Loucy (cell line): ENCODE measurements at regions not wholly inside any gene's neighbourhood (a gene's known extent, or its start where the extent isn't known, plus 50 kb on each side); places are given as distances from the start of the nearest gene placed in this dataset.

ENCODE experiments used
- H2AFZ ChIP-seq: fragments of 200-600 bp; sonication (generic); 2 replicates; pipeline ENCODE4 v1.6.0; 2016; ENCODE audit warnings: antibody characterized with exemption, mild to moderate bottlenecking, low read length, moderate library complexity
- H3F3A ChIP-seq: fragments of 200-600 bp; 2 replicates; pipeline ENCODE4 v1.6.0; 2016; ENCODE audit warnings: antibody characterized with exemption, low read depth, mild to moderate bottlenecking
- H3K27me3 ChIP-seq: fragments of 200-600 bp; sonication (generic); 2 replicates; pipeline ENCODE4 v1.6.1; 2014; ENCODE audit warnings: low read length, mild to moderate bottlenecking; ENCODE audit not compliant: insufficient read depth, poor library complexity, severe bottlenecking
- H3K36me3 ChIP-seq: fragments of 200-600 bp; sonication (generic); 2 replicates; pipeline ENCODE4 v1.6.1; 2016; ENCODE audit warnings: low read length; ENCODE audit not compliant: insufficient read depth
- H3K4me1 ChIP-seq: fragments of 200-600 bp; sonication (generic); 2 replicates; pipeline ENCODE4 v1.5.1; 2014; ENCODE audit warnings: low read length, mild to moderate bottlenecking; ENCODE audit not compliant: insufficient read depth, poor library complexity, severe bottlenecking
- H3K4me2 ChIP-seq: fragments of 200-600 bp; sonication (generic); 2 replicates; pipeline ENCODE4 v1.6.0; 2014; ENCODE audit warnings: antibody characterized with exemption, low read length, low read depth, mild to moderate bottlenecking; ENCODE audit not compliant: poor library complexity, severe bottlenecking
- H3K4me3 ChIP-seq: fragments of 200-600 bp; sonication (generic); 2 replicates; pipeline ENCODE4 v1.5.1; 2014; ENCODE audit warnings: low read length, mild to moderate bottlenecking, mixed read lengths; ENCODE audit not compliant: poor library complexity, severe bottlenecking
- H3K79me2 ChIP-seq: fragments of 200-600 bp; sonication (generic); 2 replicates; pipeline ENCODE4 v1.6.1; 2014; ENCODE audit warnings: low read length; ENCODE audit not compliant: insufficient read depth
- H3K9ac ChIP-seq: fragments of 200-600 bp; sonication (generic); 2 replicates; pipeline ENCODE4 v1.6.0; 2014; ENCODE audit warnings: mild to moderate bottlenecking, low read depth, low read length, moderate library complexity; ENCODE audit not compliant: poor library complexity, severe bottlenecking
- H3K9me2 ChIP-seq: fragments of 200-600 bp; sonication (generic); replicated peaks from 2 replicates; pipeline ENCODE4 v1.6.1; 2016; ENCODE audit warnings: low read depth, low read length, mixed read lengths
- H3K9me3 ChIP-seq: fragments of 200-600 bp; sonication (generic); 2 replicates; pipeline ENCODE4 v1.6.1; 2014; ENCODE audit warnings: mild to moderate bottlenecking, antibody characterized with exemption, low read length, low read depth; ENCODE audit not compliant: insufficient read depth
- H4K20me1 ChIP-seq: fragments of 200-600 bp; sonication (generic); 2 replicates; pipeline ENCODE4 v1.6.0; 2014; ENCODE audit warnings: antibody characterized with exemption, low read length, mild to moderate bottlenecking; ENCODE audit not compliant: insufficient read depth, poor library complexity, severe bottlenecking
- EZH2phosphoT487 ChIP-seq: fragments of 200-600 bp; IDR thresholded peaks from 2 replicates; pipeline ENCODE4 v1.6.1; 2018; ENCODE audit warnings: antibody characterized with exemption, mild to moderate bottlenecking, moderate library complexity, borderline replicate concordance
- TF ChIP-seq, protein P1 (sequence below): fragments of 200-600 bp; sonication (generic); conservative IDR thresholded peaks from 2 replicates; pipeline ENCODE4 v1.5.1; 2014; ENCODE audit warnings: mild to moderate bottlenecking, antibody characterized with exemption, low read length

DNA sequence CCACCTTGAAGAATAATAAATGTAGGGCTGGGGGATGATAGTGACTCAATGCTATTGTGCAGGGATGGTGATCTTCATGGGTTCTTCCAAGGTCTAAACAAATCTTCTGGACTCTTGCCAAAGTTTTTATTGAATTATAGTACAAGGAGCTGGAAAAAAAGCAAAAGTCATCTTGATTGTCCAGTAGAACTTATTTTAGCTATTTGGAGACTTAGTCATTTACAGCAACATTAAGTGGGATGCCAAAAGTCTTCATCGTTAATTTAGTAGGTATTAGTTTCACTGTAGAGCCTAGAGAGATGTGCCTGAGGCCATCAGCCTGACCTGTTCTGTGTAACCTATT, 212.9 kb upstream of the TBX18 start:
- Histone ChIP-seq H2AFZ (no peak overlapping the region), H3K4me2 (no peak overlapping the region), H3K4me3 (no peak overlapping the region), H3K9ac (no peak overlapping the region), H3K4me1 (no peaks in the 10 kb centered on the region), H3K79me2 (no peaks in the 10 kb centered on the region), H4K20me1 (no peaks in the 10 kb centered on the region), H3K9me2 (no peaks in the 10 kb centered on the region), H3K36me3 (no peaks in the 10 kb centered on the region), H3F3A (no peaks in the 10 kb centered on the region), H3K9me3 (no peaks in the 10 kb centered on the region), H3K27me3 (no peaks in the 10 kb centered on the region)
- TF ChIP-seq, protein P1, sequence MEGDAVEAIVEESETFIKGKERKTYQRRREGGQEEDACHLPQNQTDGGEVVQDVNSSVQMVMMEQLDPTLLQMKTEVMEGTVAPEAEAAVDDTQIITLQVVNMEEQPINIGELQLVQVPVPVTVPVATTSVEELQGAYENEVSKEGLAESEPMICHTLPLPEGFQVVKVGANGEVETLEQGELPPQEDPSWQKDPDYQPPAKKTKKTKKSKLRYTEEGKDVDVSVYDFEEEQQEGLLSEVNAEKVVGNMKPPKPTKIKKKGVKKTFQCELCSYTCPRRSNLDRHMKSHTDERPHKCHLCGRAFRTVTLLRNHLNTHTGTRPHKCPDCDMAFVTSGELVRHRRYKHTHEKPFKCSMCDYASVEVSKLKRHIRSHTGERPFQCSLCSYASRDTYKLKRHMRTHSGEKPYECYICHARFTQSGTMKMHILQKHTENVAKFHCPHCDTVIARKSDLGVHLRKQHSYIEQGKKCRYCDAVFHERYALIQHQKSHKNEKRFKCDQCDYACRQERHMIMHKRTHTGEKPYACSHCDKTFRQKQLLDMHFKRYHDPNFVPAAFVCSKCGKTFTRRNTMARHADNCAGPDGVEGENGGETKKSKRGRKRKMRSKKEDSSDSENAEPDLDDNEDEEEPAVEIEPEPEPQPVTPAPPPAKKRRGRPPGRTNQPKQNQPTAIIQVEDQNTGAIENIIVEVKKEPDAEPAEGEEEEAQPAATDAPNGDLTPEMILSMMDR, result no peak
- no peak for TF ChIP-seq EZH2phosphoT487

DNA sequence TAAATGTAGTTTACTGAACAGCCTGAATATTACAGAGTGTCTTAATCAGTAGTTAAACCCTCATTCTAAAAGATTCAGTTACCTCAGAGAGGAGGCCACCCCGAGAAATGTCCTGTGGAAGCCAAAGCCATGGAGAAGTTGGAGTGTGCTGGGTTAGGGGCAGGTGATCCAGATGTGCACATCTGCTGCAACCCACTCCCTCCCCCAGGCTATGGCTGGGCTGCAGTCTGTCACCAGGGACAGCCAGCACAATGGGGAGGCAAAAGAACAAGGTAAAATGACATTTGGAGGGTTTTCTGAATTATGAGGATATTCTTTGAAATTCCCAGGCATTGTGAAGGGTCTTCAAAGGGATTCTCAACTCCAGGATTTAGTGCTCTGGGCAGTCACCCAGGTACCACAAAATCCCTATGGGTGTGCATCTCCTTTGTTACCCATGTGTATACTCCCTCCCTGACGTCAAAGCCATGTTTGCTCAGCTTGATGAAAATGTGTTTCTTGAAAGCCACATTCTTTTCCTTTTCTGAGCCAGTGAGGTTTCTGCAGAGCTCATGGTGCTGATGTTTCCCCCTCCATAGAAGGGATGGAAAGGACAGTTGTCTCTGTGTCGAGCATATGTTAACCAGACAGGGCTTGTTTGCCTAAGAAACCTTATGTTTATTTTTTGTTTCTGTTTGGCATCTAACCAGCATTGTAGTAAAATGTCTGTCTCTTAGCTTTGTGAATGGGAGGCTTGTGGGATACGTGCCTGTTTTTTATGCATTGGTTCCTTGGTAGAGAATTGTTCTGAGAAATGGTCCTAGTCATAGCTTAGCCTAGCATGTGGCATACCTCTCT, 212.3 kb upstream of the TBX18 start:
- Histone ChIP-seq H3K4me1 (no peaks in the 10 kb centered on the region), H3K4me2 (no peak overlapping the region), H3F3A (no peaks in the 10 kb centered on the region), H3K9ac (no peak overlapping the region), H3K9me2 (no peaks in the 10 kb centered on the region), H3K4me3 (no peak overlapping the region), H3K79me2 (no peaks in the 10 kb centered on the region), H3K9me3 (no peaks in the 10 kb centered on the region), H3K36me3 (no peaks in the 10 kb centered on the region), H4K20me1 (no peaks in the 10 kb centered on the region), H3K27me3 (no peaks in the 10 kb centered on the region), H2AFZ (no peak overlapping the region)
- no peak for TF ChIP-seq EZH2phosphoT487
- TF ChIP-seq, protein P1, result no peak

DNA sequence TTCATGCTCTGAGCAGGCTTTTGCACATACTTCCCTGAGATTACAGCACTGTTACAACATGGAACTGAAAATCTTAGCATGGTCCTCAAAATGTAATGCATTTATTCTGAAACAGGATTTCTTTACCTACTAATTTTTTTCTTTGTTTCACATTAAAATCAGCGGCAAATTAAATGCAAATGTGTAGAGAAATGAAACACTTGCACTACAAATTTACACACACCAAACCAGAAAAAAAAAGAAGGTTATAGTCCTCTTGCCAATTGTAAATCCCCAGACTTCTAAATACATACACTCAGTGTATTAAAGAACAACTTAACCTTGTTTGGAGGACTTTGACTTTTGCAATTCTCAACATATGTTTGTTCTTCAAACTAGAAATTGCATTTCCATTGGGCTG, 210.9 kb upstream of the TBX18 start:
- TF ChIP-seq EZH2phosphoT487, result no peak
- TF ChIP-seq, protein P1, result no peak
- no peak overlapping the region for H2AFZ ChIP-seq
- no peaks in the 10 kb centered on the region for H3K9me2 ChIP-seq
- H3K27me3 ChIP-seq, result no peaks in the 10 kb centered on the region
- H3K9me3 ChIP-seq, result no peaks in the 10 kb centered on the region
- H3K79me2 ChIP-seq, result no peaks in the 10 kb centered on the region
- no peaks in the 10 kb centered on the region for H3F3A ChIP-seq
- no peak overlapping the region for H3K9ac ChIP-seq
- no peak overlapping the region for H3K4me3 ChIP-seq
- H4K20me1 ChIP-seq, result no peaks in the 10 kb centered on the region
- H3K36me3 ChIP-seq, result no peaks in the 10 kb centered on the region
- H3K4me2 ChIP-seq, result no peak overlapping the region
- H3K4me1 ChIP-seq, result no peaks in the 10 kb centered on the region
